ENCODE measurements at regions not wholly inside any gene's neighbourhood (a gene's known extent, or its start where the extent isn't known, plus 50 kb on each side); places are given as distances from the start of the nearest gene placed in this dataset.
"Not testable (repeated sequence)": the region's sequence is repeated elsewhere in the genome, so short reads cannot be mapped to it uniquely, and the experiment has no call there.

DNA sequence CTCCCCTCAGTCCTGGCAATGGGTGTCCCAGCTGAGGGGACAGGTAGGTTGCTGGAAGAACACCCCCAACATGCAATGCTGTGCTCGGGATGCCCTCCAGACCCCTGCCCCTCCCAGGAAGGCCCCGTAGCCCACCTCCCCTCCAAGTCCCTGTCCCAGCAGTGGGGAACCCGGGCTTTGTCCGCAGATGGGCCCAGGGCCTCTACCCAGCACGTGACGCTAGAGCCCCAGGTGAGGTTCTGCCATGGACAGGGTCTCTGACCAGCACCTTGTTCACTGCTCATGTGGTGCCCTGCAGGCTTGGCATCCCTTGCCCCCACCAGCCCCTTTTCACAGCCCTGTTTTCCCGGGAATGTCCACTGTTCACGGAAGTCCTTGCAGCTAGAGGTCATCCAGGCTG, 220.0 kb upstream of the SGCG start:
- DNase-seq (ENCODE audit: extremely low read depth, low read depth): no peak
- TF ChIP-seq, protein P1, sequence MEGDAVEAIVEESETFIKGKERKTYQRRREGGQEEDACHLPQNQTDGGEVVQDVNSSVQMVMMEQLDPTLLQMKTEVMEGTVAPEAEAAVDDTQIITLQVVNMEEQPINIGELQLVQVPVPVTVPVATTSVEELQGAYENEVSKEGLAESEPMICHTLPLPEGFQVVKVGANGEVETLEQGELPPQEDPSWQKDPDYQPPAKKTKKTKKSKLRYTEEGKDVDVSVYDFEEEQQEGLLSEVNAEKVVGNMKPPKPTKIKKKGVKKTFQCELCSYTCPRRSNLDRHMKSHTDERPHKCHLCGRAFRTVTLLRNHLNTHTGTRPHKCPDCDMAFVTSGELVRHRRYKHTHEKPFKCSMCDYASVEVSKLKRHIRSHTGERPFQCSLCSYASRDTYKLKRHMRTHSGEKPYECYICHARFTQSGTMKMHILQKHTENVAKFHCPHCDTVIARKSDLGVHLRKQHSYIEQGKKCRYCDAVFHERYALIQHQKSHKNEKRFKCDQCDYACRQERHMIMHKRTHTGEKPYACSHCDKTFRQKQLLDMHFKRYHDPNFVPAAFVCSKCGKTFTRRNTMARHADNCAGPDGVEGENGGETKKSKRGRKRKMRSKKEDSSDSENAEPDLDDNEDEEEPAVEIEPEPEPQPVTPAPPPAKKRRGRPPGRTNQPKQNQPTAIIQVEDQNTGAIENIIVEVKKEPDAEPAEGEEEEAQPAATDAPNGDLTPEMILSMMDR (IDR thresholded peaks at IDR 0.05; ENCODE audit: low read depth, low read length, missing control alignments): no peak
- H3K4me3 ChIP-seq (replicated peaks; ENCODE audit: low read depth, low read length): no peak overlapping the region

DNA sequence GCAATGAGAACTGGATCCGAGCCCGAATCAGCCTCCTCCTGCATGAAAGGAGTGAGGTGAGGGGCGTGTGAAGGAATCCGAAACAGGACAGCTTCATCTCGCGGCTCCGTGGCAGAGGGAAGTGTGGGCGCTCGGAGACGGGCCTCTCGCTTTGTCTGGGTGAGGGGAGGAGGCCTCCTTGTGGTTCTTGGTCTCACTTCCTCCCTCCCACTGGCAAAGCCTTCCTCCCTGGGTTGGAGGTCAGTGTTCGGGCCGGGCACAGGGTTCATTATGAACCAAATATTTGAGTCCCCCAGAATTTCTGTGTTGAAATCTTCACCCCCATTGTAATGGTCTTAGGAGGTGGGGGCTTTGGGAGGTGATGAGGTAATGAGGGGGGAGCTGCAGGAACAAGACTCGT, 219.4 kb upstream of the SGCG start:
- not testable (repeated sequence) for H3K4me3 ChIP-seq (replicated peaks; ENCODE audit: low read depth, low read length); DNase-seq (ENCODE audit: extremely low read depth, low read depth)

DNA sequence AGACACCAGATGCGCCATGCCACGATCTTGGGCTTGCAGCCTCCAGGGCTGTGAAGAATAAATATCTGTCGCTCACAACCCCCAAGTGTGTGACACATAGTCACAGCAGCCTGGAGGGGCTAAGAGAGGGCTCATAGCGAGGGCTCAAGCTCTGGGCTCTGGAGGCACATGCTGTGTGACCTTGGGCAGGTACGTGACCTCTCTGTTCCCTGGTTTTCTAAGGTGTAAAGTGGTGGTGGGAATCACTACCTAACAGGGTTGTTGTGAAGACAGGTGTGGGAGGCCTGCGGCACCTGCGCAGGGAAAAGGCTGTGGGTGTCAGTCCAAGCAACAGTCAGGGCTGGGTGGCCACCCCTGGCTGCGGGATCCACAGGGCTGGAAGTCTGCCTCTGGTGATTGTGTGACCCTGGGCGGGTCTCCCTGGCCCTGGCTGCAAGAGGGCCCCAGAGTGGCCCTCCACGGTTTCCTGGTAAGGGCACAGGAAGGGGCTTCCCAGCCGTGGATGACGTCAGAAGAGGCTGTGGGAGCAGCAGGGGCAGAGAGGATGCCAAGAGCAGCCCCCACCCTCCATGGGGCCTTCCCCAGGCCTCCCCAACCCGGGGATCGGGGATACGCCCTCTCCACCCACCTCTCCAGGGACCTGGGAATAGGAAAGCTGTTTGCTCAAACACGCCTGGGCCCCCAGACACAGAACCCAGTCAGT, 218.8 kb upstream of the SGCG start:
- no peak for DNase-seq (ENCODE audit: extremely low read depth, low read depth)
- TF ChIP-seq, protein P1 (IDR thresholded peaks at IDR 0.05; ENCODE audit: low read depth, low read length, missing control alignments): no peak

DNA sequence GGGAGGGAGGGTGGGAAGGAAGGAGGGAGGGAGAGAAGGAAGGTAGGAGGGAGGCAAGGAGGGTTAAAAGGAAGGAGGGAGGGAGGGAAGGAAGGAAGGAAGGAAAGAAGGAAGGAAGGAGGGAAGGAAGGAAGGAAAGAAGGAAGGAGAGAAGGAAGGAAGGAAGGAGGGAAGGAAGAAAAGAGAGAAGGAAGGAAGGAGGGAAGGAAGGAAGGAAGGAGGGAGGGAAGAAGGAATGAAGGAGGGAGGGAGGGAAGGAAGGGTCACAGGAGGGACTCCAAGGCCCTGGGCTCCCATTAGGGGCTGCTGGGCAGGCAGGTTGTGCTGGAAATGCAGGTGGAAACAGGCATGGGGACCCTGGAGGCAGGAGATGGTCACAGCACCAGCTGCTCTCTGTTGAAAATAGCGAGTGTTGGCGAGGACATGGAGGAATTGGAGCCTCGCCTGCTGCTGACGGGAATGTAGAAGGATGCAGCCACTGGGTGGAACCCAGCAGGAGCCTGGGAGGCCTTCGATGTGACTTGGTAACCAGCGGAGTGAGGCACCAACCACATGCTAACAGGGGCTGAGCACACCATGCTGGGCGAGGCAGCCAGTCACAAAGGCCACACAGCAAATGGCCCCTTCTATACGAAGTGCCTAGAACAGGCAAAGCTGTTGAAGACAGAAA, 217.3 kb upstream of the SGCG start:
- not testable (repeated sequence) for DNase-seq (ENCODE audit: extremely low read depth, low read depth); H3K4me3 ChIP-seq (replicated peaks; ENCODE audit: low read depth, low read length)

More for the DNA sequence above, 218.8 kb upstream of the SGCG start:
- no peak overlapping the region for H3K4me3 ChIP-seq (replicated peaks; ENCODE audit: low read depth, low read length)

DNA sequence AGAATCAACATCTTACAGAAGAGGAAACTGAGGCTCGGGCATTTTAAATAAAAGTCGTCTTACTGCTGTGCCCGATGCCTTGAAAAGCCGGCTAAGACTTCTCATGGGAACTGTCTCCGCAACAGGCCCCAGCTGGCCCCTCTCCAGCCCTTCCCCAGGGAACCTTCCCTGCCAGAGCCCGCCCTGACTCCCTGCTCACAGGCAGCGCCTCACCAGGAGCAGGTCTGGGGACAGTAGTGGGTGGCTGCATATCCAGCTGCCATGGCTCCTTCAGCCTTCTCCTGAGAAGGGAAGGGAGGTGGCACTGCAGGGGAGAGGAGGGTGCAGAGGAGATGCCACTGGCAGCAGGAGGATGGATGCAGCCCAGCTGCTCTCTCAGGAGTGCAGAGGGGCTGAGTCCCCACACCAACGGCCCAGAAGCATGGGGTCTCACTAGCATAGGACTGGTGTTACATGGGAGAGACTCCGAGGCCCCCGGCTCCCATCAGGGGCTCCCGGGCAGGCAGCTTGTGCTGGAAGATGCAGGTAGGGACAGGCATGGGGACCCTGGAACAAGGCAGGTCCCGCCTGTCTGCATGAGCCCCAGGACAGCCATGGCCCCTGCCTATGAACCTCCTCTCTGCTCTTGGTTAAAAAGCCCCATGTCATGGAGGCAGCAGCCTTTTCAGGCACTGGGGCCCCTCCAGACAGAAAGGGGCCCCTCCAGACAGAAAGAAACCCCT, 216.4 kb upstream of the SGCG start:
- no peak overlapping the region for H3K4me3 ChIP-seq (replicated peaks; ENCODE audit: low read depth, low read length)
- TF ChIP-seq, protein P1 (IDR thresholded peaks at IDR 0.05; ENCODE audit: low read depth, low read length, missing control alignments): no peak
- DNase-seq (ENCODE audit: extremely low read depth, low read depth): no peak

DNA sequence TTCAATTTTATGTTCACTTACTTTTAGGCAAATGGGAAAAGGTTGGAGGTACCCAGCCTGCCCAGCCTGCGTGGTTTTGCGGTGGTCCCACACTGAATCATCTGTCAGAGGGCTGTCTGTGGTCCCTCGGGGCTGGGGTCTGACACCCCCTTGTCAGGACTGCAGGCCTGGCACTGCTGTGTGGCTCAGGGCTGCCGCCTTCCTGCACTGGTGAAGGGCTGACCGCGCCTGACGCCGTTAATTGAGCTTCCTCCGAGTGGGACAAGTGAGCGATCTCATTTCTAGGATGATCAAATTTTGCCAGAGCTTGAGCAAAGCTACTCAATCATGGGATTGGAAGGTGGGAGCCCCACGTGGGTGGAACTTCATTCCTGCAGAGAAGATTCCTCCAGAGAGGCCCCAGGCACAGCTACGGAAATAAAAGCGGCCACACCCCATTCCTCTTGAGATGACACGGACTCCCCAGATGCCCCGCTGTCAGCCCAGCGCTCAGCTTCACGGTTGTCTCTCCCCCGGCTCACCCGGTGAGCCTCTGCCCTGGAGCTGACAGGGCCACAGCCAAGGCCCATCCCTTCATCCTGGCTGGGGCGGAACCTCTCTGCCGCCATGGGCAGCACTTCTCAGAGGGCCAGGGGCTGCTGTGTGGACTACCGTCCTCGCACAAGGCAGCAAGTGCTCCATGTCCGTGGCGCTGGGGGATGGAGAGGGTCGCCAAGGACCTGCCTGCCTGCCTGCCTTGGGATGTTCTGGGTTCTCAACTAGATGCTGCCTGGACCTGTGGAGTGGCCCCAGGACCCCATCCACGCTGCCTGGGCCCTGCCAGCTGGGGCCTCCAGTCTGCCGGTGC, 215.5 kb upstream of the SGCG start:
- not testable (repeated sequence) for DNase-seq (ENCODE audit: extremely low read depth, low read depth); H3K4me3 ChIP-seq (replicated peaks; ENCODE audit: low read depth, low read length)

DNA sequence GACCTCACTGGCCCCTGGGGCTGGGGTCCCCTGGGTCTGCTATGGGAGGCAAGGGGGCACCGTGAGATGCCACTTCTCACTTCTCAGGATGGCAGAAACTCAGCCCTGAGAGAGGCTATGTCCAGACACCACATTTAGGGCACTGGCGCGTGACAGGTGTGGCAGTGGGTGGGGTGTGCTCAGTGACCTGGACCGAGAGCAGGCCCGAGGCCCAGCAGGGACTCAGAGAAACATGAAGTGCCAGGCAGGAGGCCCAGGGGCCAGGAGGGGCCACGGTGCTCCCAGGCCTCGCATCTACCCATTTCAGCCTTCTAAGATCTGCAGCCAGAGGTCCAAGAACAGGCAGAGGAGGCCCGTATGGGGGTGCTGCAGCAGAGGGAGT, 214.9 kb upstream of the SGCG start:
- H3K4me3 ChIP-seq (replicated peaks; ENCODE audit: low read depth, low read length); DNase-seq (ENCODE audit: extremely low read depth, low read depth): not testable (repeated sequence)

DNA sequence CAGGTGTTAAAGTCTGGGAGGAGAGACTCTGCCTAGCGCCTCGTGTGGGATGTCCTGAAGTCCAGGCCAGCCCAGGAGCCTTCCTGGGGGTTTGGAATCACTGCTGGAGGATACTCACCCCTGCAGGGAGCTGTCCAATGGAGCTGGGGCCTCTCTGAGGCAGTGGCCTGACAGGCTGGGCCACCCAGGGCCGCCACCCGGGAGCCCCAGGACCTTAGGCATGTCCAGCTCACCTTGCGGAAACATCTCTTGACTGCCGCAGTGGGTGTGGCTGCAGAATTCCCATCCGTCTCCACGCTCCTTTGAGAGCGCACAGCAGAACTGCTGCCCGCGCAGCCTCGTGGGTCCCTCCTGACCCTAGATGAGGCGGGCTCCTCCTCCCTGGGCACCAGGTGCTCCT, 214.0 kb upstream of the SGCG start:
- not testable (repeated sequence) for DNase-seq (ENCODE audit: extremely low read depth, low read depth); H3K4me3 ChIP-seq (replicated peaks; ENCODE audit: low read depth, low read length)

DNA sequence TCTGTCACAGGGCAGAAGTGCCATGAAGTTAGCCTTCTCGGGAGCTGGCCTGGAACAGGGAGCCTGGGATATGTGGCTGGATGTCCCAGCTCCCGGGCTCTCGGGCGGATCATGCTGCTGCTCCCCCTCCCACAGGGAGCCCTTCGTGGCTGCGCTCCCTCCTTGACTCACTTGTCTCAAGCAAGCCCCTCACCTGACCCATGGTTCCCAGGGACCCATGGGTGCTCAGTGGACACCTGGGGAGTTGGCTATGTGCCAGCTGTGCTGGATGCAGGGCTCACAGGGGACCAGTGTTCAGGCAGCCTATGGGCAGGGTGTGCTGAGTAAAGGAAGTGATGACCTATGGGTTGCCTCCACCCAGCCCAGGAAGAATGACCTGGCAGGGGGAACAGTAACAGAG, 213.1 kb upstream of the SGCG start:
- DNase-seq (ENCODE audit: extremely low read depth, low read depth): no peak
- no peak overlapping the region for H3K4me3 ChIP-seq (replicated peaks; ENCODE audit: low read depth, low read length)
- TF ChIP-seq, protein P1 (IDR thresholded peaks at IDR 0.05; ENCODE audit: low read depth, low read length, missing control alignments): no peak
